ENCODE measurements at regions not wholly inside any gene's neighbourhood (a gene's known extent, or its start where the extent isn't known, plus 50 kb on each side); places are given as distances from the start of the nearest gene placed in this dataset.

- Histone ChIP-seq H2BK20ac (ENCODE audit: low read length) (no peak overlapping the region), H2BK5ac (ENCODE audit: low read depth, low read length) (no peak overlapping the region), H4K5ac (ENCODE audit: insufficient read length, low read depth, low read length) (no peak overlapping the region), H3K4ac (replicated peaks; ENCODE audit: insufficient read length, low read depth, low read length) (no peak overlapping the region), H3K9me3 (ENCODE audit: insufficient read depth in 2 of 2, low read depth in 1 of 2, low read length in 1 of 2) (no peaks in the 10 kb centered on the region), H2BK15ac (ENCODE audit: low read length) (no peak overlapping the region), H3K27ac (ENCODE audit: low read depth, low read length) (no peak overlapping the region), H4K91ac (replicated peaks; ENCODE audit: insufficient read length, low read length) (no peak overlapping the region), H2AK5ac (ENCODE audit: low read depth, low read length) (no peak overlapping the region), H3K27me3 (replicated peaks in 1 of 4; ENCODE audit: control insufficient read depth in 3 of 4, extremely low read depth in 1 of 4, insufficient read depth in 3 of 4, low read length in 3 of 4) (no peaks in the 10 kb centered on the region), H3K4me1 (replicated peaks in 1 of 4; ENCODE audit: control insufficient read depth in 3 of 4, insufficient read depth in 4 of 4, low read length in 3 of 4) (peaks cover 0 to 4% (median 0%) of the 10 kb centered on the region in 4 experiments; a peak in 1 of 7 replicates), H2BK120ac (replicated peaks; ENCODE audit: low read depth, low read length) (no peak overlapping the region), H2AFZ (ENCODE audit: low read length) (no peak overlapping the region), H3K23me2 (ENCODE audit: low read depth, low read length) (no peaks in the 10 kb centered on the region), H3K56ac (replicated peaks; ENCODE audit: insufficient read length, low read depth, low read length) (no peak overlapping the region), H3K18ac (ENCODE audit: extremely low read depth, low read length) (no peak overlapping the region), H3K14ac (ENCODE audit: insufficient read length) (no peak overlapping the region), H3K23ac (ENCODE audit: insufficient read length) (no peak overlapping the region), H3K79me1 (ENCODE audit: low read depth, low read length) (no peaks in the 10 kb centered on the region), H3K36me3 (ENCODE audit: control insufficient read depth in 2 of 4, insufficient read depth in 4 of 4, low read length in 3 of 4) (no peaks in the 10 kb centered on the region), H3K79me2 (ENCODE audit: control insufficient read depth in 1 of 2, insufficient read depth in 2 of 2, low read length in 2 of 2) (no peaks in the 10 kb centered on the region), H3K4me3 (ENCODE audit: extremely low read depth in 1 of 4, insufficient read depth in 2 of 4, low read depth in 3 of 4, low read length in 4 of 4) (no peak overlapping the region), H2BK12ac (ENCODE audit: low read depth, low read length) (no peak overlapping the region), H4K8ac (ENCODE audit: extremely low read depth, insufficient read depth, low read length) (no peak overlapping the region), H3K9ac (replicated peaks in 1 of 4; ENCODE audit: extremely low read depth in 1 of 4, low read depth in 3 of 4, low read length in 3 of 4) (no peak overlapping the region), H3K4me2 (ENCODE audit: insufficient read depth in 1 of 2, low read depth in 2 of 2, low read length in 2 of 2) (no peak overlapping the region), H4K20me1 (replicated peaks in 1 of 2; ENCODE audit: control insufficient read depth in 1 of 2, insufficient read depth in 2 of 2, low read length in 2 of 2) (no peaks in the 10 kb centered on the region)
- ChIA-PET POLR2A (ENCODE audit: partially characterized antibody) (no interaction called here), CTCF (ENCODE audit: partially characterized antibody) (interaction anchor here (0.9 kb wide), 1 partner anchor 40 kb away, joined by 3 read pairs; no protein-coding TSS in a partner anchor)
- no peak for DNase-seq (ENCODE audit: low read depth in 1 of 2, low spot score in 2 of 2)
- FAIRE-seq: no peak
- WGBS, 2 experiments (ENCODE audit: extremely low coverage in 1 of 2, insufficient coverage in 1 of 2, insufficient read length in 1 of 2, insufficient replicate concordance in 2 of 2, low coverage in 1 of 2, low lambda C conversion rate in 2 of 2, missing lambda C conversion rate in 1 of 2): 90% methylated on average over 3 of the region's 3 CpGs; no CpG with 5 or more reads in 1 of the 2 experiments
- TF ChIP-seq TAF1 (IDR thresholded peaks at IDR 0.05; ENCODE audit: low read depth, low read length): no peak
- TF ChIP-seq YY1 (IDR thresholded peaks at IDR 0.05; ENCODE audit: low read depth, low read length): no peak
- TF ChIP-seq MAFK (IDR thresholded peaks at IDR 0.05; ENCODE audit: low read depth, low read length): no peak
- no peak for TF ChIP-seq CBX8 (IDR thresholded peaks at IDR 0.05; ENCODE audit: borderline replicate concordance, low read depth, low read length)
- TF ChIP-seq POU5F1 (IDR thresholded peaks at IDR 0.05; ENCODE audit: low read depth, low read length): no peak
- no peak for TF ChIP-seq JUND (IDR thresholded peaks at IDR 0.05; ENCODE audit: low read length)
- no peak for TF ChIP-seq RNF2 (IDR thresholded peaks at IDR 0.05; ENCODE audit: borderline replicate concordance, low read depth, low read length, missing control alignments, poor library complexity, severe bottlenecking)
- TF ChIP-seq KDM1A (IDR thresholded peaks at IDR 0.05; ENCODE audit: borderline replicate concordance, low read length): no peak
- no peak for TF ChIP-seq SP1 (IDR thresholded peaks at IDR 0.05; ENCODE audit: low read depth, low read length)
- TF ChIP-seq BRCA1 (IDR thresholded peaks at IDR 0.05; ENCODE audit: low read depth, low read length): no peak
- TF ChIP-seq RAD21 (IDR thresholded peaks at IDR 0.05 in 1 of 2, conservative IDR thresholded peaks at IDR 0.05 in 1 of 2; ENCODE audit: low read depth in 2 of 2, low read length in 2 of 2): no peak
- TF ChIP-seq, protein P1, sequence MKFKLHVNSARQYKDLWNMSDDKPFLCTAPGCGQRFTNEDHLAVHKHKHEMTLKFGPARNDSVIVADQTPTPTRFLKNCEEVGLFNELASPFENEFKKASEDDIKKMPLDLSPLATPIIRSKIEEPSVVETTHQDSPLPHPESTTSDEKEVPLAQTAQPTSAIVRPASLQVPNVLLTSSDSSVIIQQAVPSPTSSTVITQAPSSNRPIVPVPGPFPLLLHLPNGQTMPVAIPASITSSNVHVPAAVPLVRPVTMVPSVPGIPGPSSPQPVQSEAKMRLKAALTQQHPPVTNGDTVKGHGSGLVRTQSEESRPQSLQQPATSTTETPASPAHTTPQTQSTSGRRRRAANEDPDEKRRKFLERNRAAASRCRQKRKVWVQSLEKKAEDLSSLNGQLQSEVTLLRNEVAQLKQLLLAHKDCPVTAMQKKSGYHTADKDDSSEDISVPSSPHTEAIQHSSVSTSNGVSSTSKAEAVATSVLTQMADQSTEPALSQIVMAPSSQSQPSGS (IDR thresholded peaks at IDR 0.05; ENCODE audit: low read length): no peak
- TF ChIP-seq POLR2AphosphoS5 (IDR thresholded peaks at IDR 0.05; ENCODE audit: low read depth, low read length): no peak
- TF ChIP-seq SIX5 (IDR thresholded peaks at IDR 0.05; ENCODE audit: low read depth, low read length): no peak
Observed at GRCh38 chr4:32503241-32503640, 1783.1 kb downstream of the PCDH7 start.
